ENCODE measurements at regions not wholly inside any gene's neighbourhood (a gene's known extent, or its start where the extent isn't known, plus 50 kb on each side); places are given as distances from the start of the nearest gene placed in this dataset.

GRCh38 chr11:28756977-28757376 is 648.8 kb downstream of the METTL15 start:
- TF ChIP-seq EZH2 (IDR thresholded peaks at IDR 0.05), result no peak
- TF ChIP-seq FOXP2 (optimal IDR thresholded peaks at IDR 0.05; ENCODE audit: control extremely low read depth, extremely low read length, insufficient read depth), result no peak
